SU-DHL-6 (cell line): ENCODE measurements at regions not wholly inside any gene's neighbourhood (a gene's known extent, or its start where the extent isn't known, plus 50 kb on each side); places are given as distances from the start of the nearest gene placed in this dataset.

Experiments
- CTCF ChIP-seq: fragments of 200-600 bp; sonication (generic); IDR thresholded peaks from one replicate; pipeline ENCODE4 v1.5.1; 2017; ENCODE audit warnings: antibody characterized with exemption, mild to moderate bottlenecking, low read length, moderate library complexity; ENCODE audit not compliant: insufficient read depth, poor library complexity, severe bottlenecking
- EZH2phosphoT487 ChIP-seq: fragments of 200-600 bp; sonication (generic), shearing (Covaris generic); conservative IDR thresholded peaks from 2 replicates; pipeline ENCODE4 v1.6.1; 2018; ENCODE audit warnings: mild to moderate bottlenecking, antibody characterized with exemption, low read length, moderate library complexity, mixed read lengths

GRCh38 chr7:68760556-68760955, 837.7 kb upstream of the AUTS2 start:
- no peak for TF ChIP-seq CTCF
- no peak for TF ChIP-seq EZH2phosphoT487
